MM.1S (cell line): ENCODE measurements at regions not wholly inside any gene's neighbourhood (a gene's known extent, or its start where the extent isn't known, plus 50 kb on each side); places are given as distances from the start of the nearest gene placed in this dataset.

Source experiments
- DNase-seq: peaks from one replicate; pipeline ENCODE4 v3.0.0-alpha.2; 2015
- H2AFZ ChIP-seq: fragments of 300-600 bp; sonication (generic); 2 replicates; pipeline ENCODE4 v1.6.0; 2016; ENCODE audit warnings: antibody characterized with exemption, low read length
- H3F3A ChIP-seq: fragments of 300-600 bp; sonication (generic); 2 replicates; pipeline ENCODE4 v1.6.1; 2016; ENCODE audit warnings: mild to moderate bottlenecking, antibody characterized with exemption, low read length, moderate library complexity, mixed read lengths; ENCODE audit not compliant: insufficient read depth
- H3K27ac ChIP-seq: fragments of 300-600 bp; sonication (generic); 2 replicates; pipeline ENCODE4 v1.5.1; 2016; ENCODE audit warnings: mild to moderate bottlenecking, low read length
- H3K27me3 ChIP-seq: fragments of 300-600 bp; sonication (generic); replicated peaks from 2 replicates; pipeline ENCODE4 v1.6.0; 2016; ENCODE audit warnings: low read length; ENCODE audit not compliant: insufficient read depth
- H3K36me3 ChIP-seq: fragments of 300-600 bp; sonication (generic); replicated peaks from 2 replicates; pipeline ENCODE4 v1.6.1; 2016; ENCODE audit warnings: mild to moderate bottlenecking, low read length, mixed read lengths; ENCODE audit not compliant: insufficient read depth
- H3K4me1 ChIP-seq: fragments of 300-600 bp; sonication (generic); 2 replicates; pipeline ENCODE4 v1.6.1; 2016; ENCODE audit warnings: low read length, mixed read lengths
- H3K4me2 ChIP-seq: fragments of 300-600 bp; sonication (generic); 2 replicates; pipeline ENCODE4 v1.6.0; 2016; ENCODE audit warnings: low read depth, low read length
- H3K4me3 ChIP-seq: fragments of 300-600 bp; sonication (generic); 2 replicates; pipeline ENCODE4 v1.5.1; 2016; ENCODE audit warnings: low read length, mixed read lengths
- H3K79me2 ChIP-seq: fragments of 300-600 bp; sonication (generic); 2 replicates; pipeline ENCODE4 v1.6.1; 2016; ENCODE audit warnings: mixed run types, low read length, mixed read lengths
- H3K9ac ChIP-seq: fragments of 300-600 bp; sonication (generic); 2 replicates; pipeline ENCODE4 v1.6.1; 2016; ENCODE audit warnings: low read length, mixed read lengths
- H3K9me2 ChIP-seq: fragments of 300-600 bp; sonication (generic); replicated peaks from 2 replicates; pipeline ENCODE4 v1.6.1; 2016; ENCODE audit warnings: mild to moderate bottlenecking, low read length, mixed read lengths; ENCODE audit not compliant: insufficient read depth
- H3K9me3 ChIP-seq: fragments of 300-600 bp; sonication (generic); replicated peaks from 2 replicates; pipeline ENCODE4 v1.6.1; 2016; ENCODE audit warnings: mild to moderate bottlenecking, low read length, mixed read lengths; ENCODE audit not compliant: insufficient read depth
- H4K20me1 ChIP-seq: fragments of 300-600 bp; sonication (generic); 2 replicates; pipeline ENCODE4 v1.6.1; 2016; ENCODE audit warnings: mild to moderate bottlenecking, low read length, moderate library complexity, mixed read lengths; ENCODE audit not compliant: insufficient read depth
- CTCF ChIP-seq: fragments of 300-600 bp; sonication (generic); IDR thresholded peaks from 2 replicates; pipeline ENCODE4 v1.5.1; 2016; ENCODE audit warnings: antibody characterized with exemption, low read length, mixed read lengths
- EZH2 ChIP-seq: fragments of 300-600 bp; sonication (generic); optimal IDR thresholded peaks from 2 replicates; pipeline ENCODE3; 2017; ENCODE audit warnings: low read depth, mild to moderate bottlenecking, antibody characterized with exemption, low read length, mixed read lengths
- EZH2phosphoT487 ChIP-seq: fragments of 300-600 bp; sonication (generic); IDR thresholded peaks from 2 replicates; pipeline ENCODE4 v1.6.1; 2018; ENCODE audit warnings: antibody characterized with exemption, low read length

- Histone ChIP-seq H3K4me3 (no peak overlapping the region), H3K9ac (no peak overlapping the region), H3F3A (no peaks in the 10 kb centered on the region), H3K27me3 (no peaks in the 10 kb centered on the region), H3K27ac (no peak overlapping the region), H4K20me1 (no peaks in the 10 kb centered on the region), H3K36me3 (no peaks in the 10 kb centered on the region), H3K79me2 (no peaks in the 10 kb centered on the region), H2AFZ (no peak overlapping the region), H3K9me2 (no peaks in the 10 kb centered on the region), H3K4me1 (no peaks in the 10 kb centered on the region), H3K9me3 (no peaks in the 10 kb centered on the region), H3K4me2 (no peak overlapping the region)
- DNase-seq: no peak
- TF ChIP-seq CTCF: no peak
Measured at GRCh38 chr5:12099296-12099695, 195.1 kb upstream of the CTNND2 start.

- DNase-seq: no peak
- Histone ChIP-seq H3K4me3 (no peak overlapping the region), H3K9ac (no peak overlapping the region), H3K4me2 (no peak overlapping the region), H3K27ac (no peak overlapping the region), H3K27me3 (no peaks in the 10 kb centered on the region), H3K79me2 (no peaks in the 10 kb centered on the region), H4K20me1 (no peaks in the 10 kb centered on the region), H2AFZ (no peak overlapping the region), H3K9me2 (no peaks in the 10 kb centered on the region), H3K36me3 (no peaks in the 10 kb centered on the region), H3K9me3 (no peaks in the 10 kb centered on the region), H3F3A (no peaks in the 10 kb centered on the region), H3K4me1 (no peaks in the 10 kb centered on the region)
- TF ChIP-seq EZH2: no peak
- no peak for TF ChIP-seq EZH2phosphoT487
- TF ChIP-seq CTCF: no peak
Measured at GRCh38 chr5:12095808-12096281, 191.6 kb upstream of the CTNND2 start.

- H3K79me2 ChIP-seq: no peaks in the 10 kb centered on the region
- H3K27me3 ChIP-seq: no peaks in the 10 kb centered on the region
- no peak overlapping the region for H3K4me2 ChIP-seq
- H2AFZ ChIP-seq: no peak overlapping the region
- H3K4me1 ChIP-seq: no peaks in the 10 kb centered on the region
- H3K9me3 ChIP-seq: no peaks in the 10 kb centered on the region
- TF ChIP-seq CTCF: no peak
- no peak for TF ChIP-seq EZH2
- TF ChIP-seq EZH2phosphoT487: no peak
- no peak for DNase-seq
- H3K4me3 ChIP-seq: no peak overlapping the region
- no peaks in the 10 kb centered on the region for H3F3A ChIP-seq
- H3K9ac ChIP-seq: no peak overlapping the region
- H3K36me3 ChIP-seq: no peaks in the 10 kb centered on the region
- H3K9me2 ChIP-seq: no peaks in the 10 kb centered on the region
- H3K27ac ChIP-seq: no peak overlapping the region
- no peaks in the 10 kb centered on the region for H4K20me1 ChIP-seq
Measured at GRCh38 chr5:12093586-12093985, 189.3 kb upstream of the CTNND2 start.
